Nephron (organoid): ENCODE measurements at regions not wholly inside any gene's neighbourhood (a gene's known extent, or its start where the extent isn't known, plus 50 kb on each side); places are given as distances from the start of the nearest gene placed in this dataset.

Experiments
- H3K27ac Mint-ChIP-seq, 3 experiments: 2 replicates each; pipeline ENCODE4 v1.8.0; 2020; ENCODE audit warnings: mixed read lengths in 3 of 3, mild to moderate bottlenecking in 2 of 3, moderate library complexity in 1 of 3
- H3K27me3 Mint-ChIP-seq: 2 replicates; pipeline ENCODE4 v1.8.0; 2021; ENCODE audit warnings: low read depth, mild to moderate bottlenecking, moderate library complexity, mixed read lengths
- H3K36me3 Mint-ChIP-seq: 2 replicates; pipeline ENCODE4 v1.8.0; 2020; ENCODE audit warnings: low read depth, mixed read lengths
- H3K4me1 Mint-ChIP-seq: 2 replicates; pipeline ENCODE4 v1.8.0; 2020; ENCODE audit warnings: mixed read lengths
- H3K4me3 Mint-ChIP-seq, 3 experiments: 2 replicates each; pipeline ENCODE4 v1.8.0; 2020; ENCODE audit warnings: mild to moderate bottlenecking in 3 of 3, mixed read lengths in 3 of 3, moderate library complexity in 2 of 3
- H3K9me3 Mint-ChIP-seq: 2 replicates; pipeline ENCODE4 v1.8.0; 2020; ENCODE audit warnings: mixed read lengths
- TF ChIP-seq, protein P1 (sequence below), 3 experiments: fragments of 200-600 bp; sonication (generic); IDR thresholded peaks; one replicate each; pipeline ENCODE4 v1.5.0; 2021; ENCODE audit warnings: antibody characterized with exemption in 3 of 3; ENCODE audit not compliant: unreplicated experiment in 3 of 3

- H3K4me1 Mint-ChIP-seq = no peaks in the 10 kb centered on the region
- no peaks in the 10 kb centered on the region for H3K36me3 Mint-ChIP-seq
- no peaks in the 10 kb centered on the region for H3K9me3 Mint-ChIP-seq
- TF ChIP-seq, protein P1, sequence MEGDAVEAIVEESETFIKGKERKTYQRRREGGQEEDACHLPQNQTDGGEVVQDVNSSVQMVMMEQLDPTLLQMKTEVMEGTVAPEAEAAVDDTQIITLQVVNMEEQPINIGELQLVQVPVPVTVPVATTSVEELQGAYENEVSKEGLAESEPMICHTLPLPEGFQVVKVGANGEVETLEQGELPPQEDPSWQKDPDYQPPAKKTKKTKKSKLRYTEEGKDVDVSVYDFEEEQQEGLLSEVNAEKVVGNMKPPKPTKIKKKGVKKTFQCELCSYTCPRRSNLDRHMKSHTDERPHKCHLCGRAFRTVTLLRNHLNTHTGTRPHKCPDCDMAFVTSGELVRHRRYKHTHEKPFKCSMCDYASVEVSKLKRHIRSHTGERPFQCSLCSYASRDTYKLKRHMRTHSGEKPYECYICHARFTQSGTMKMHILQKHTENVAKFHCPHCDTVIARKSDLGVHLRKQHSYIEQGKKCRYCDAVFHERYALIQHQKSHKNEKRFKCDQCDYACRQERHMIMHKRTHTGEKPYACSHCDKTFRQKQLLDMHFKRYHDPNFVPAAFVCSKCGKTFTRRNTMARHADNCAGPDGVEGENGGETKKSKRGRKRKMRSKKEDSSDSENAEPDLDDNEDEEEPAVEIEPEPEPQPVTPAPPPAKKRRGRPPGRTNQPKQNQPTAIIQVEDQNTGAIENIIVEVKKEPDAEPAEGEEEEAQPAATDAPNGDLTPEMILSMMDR (IDR thresholded peaks at IDR 0.05; ENCODE audit: unreplicated experiment in 3 of 3) = no peak
- H3K27ac Mint-ChIP-seq = no peak overlapping the region
- H3K4me3 Mint-ChIP-seq = no peak overlapping the region
- H3K27me3 Mint-ChIP-seq = peaks cover 3% of the 10 kb centered on the region
These were observed 439.5 kb downstream of the EFNA5 start for GRCh38 chr5:107231191-107231590.

DNA sequence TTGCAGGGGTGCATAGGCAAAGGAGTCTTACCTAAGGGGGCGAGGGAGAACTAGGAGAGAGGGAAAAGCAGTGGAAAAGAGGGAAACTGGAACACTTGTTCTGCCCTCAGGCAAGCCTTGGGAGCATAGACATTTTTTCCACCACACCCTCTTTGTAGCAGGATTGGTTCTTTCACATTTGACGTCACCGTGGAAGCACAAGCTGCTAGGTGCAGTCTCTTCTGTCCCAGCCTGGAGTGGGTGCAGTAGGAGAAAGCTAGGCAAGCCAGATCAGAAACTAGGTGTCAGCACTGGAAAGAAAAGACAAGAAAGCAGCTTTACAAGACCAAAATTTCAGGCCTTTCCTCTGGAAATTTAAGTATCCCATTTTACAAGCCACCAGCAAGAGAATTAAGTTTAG, 440.4 kb downstream of the EFNA5 start:
- no peaks in the 10 kb centered on the region for H3K36me3 Mint-ChIP-seq
- H3K27ac Mint-ChIP-seq = no peak overlapping the region
- H3K9me3 Mint-ChIP-seq = peaks cover 5% of the 10 kb centered on the region

DNA sequence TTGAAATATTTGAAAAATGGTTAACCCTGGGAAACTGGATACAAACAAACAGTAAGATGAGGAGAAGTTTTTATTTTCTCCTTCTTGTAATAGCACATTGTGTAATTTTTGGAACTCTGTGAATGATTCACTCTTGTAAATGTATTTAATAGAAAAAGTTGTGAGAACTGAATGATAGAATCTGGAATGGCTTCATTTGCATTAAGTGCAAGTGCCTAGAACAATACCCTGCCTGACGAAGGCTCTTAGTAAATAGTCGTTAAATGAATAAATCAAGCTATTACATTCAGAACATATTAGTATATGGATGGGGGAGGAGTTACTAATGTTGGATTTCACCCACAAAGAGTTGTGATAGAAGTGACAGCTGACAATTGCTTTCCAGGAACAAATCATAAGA, 442.5 kb downstream of the EFNA5 start:
- no peak overlapping the region for H3K27ac Mint-ChIP-seq
- H3K36me3 Mint-ChIP-seq = no peaks in the 10 kb centered on the region
- TF ChIP-seq, protein P1 (IDR thresholded peaks at IDR 0.05; ENCODE audit: unreplicated experiment in 3 of 3) = no peak
- no peak overlapping the region for H3K4me3 Mint-ChIP-seq
- H3K4me1 Mint-ChIP-seq = no peaks in the 10 kb centered on the region
- peaks cover 3% of the 10 kb centered on the region for H3K27me3 Mint-ChIP-seq
- peaks cover 5% of the 10 kb centered on the region for H3K9me3 Mint-ChIP-seq

More for the DNA sequence above, 440.4 kb downstream of the EFNA5 start:
- peaks cover 3% of the 10 kb centered on the region for H3K27me3 Mint-ChIP-seq
- no peaks in the 10 kb centered on the region for H3K4me1 Mint-ChIP-seq
- TF ChIP-seq, protein P1 (IDR thresholded peaks at IDR 0.05; ENCODE audit: unreplicated experiment in 3 of 3) = no peak
- no peak overlapping the region for H3K4me3 Mint-ChIP-seq

- H3K4me3 Mint-ChIP-seq = no peak overlapping the region
- peaks cover 3% of the 10 kb centered on the region for H3K27me3 Mint-ChIP-seq
- H3K27ac Mint-ChIP-seq = no peak overlapping the region
- no peaks in the 10 kb centered on the region for H3K36me3 Mint-ChIP-seq
- peaks cover 5% of the 10 kb centered on the region for H3K9me3 Mint-ChIP-seq
- no peaks in the 10 kb centered on the region for H3K4me1 Mint-ChIP-seq
- TF ChIP-seq, protein P1 (IDR thresholded peaks at IDR 0.05; ENCODE audit: unreplicated experiment in 3 of 3) = no peak
These were observed 446.5 kb downstream of the EFNA5 start for GRCh38 chr5:107224272-107224671.

GRCh38 chr5:107223066-107223465, 447.7 kb downstream of the EFNA5 start:
- Mint-ChIP-seq H3K4me3 (no peak overlapping the region), H3K9me3 (peaks cover 5% of the 10 kb centered on the region), H3K27me3 (no peaks in the 10 kb centered on the region), H3K27ac (no peak overlapping the region), H3K4me1 (no peaks in the 10 kb centered on the region), H3K36me3 (no peaks in the 10 kb centered on the region)
- TF ChIP-seq, protein P1 (IDR thresholded peaks at IDR 0.05; ENCODE audit: unreplicated experiment in 3 of 3) = no peak

GRCh38 chr5:107219993-107220392, 450.7 kb downstream of the EFNA5 start:
- no peak overlapping the region for H3K4me3 Mint-ChIP-seq
- H3K27ac Mint-ChIP-seq = no peak overlapping the region
- H3K4me1 Mint-ChIP-seq = no peaks in the 10 kb centered on the region
- TF ChIP-seq, protein P1 (IDR thresholded peaks at IDR 0.05; ENCODE audit: unreplicated experiment in 3 of 3) = no peak
- H3K9me3 Mint-ChIP-seq = no peaks in the 10 kb centered on the region
- no peaks in the 10 kb centered on the region for H3K36me3 Mint-ChIP-seq
- no peaks in the 10 kb centered on the region for H3K27me3 Mint-ChIP-seq
